ENCODE measurements at regions not wholly inside any gene's neighbourhood (a gene's known extent, or its start where the extent isn't known, plus 50 kb on each side); places are given as distances from the start of the nearest gene placed in this dataset.

- TF ChIP-seq CTCF (IDR thresholded peaks at IDR 0.05; ENCODE audit: poor library complexity, severe bottlenecking) (no peak), EZH2 (IDR thresholded peaks at IDR 0.05; ENCODE audit: borderline replicate concordance, insufficient read depth, low read length, poor library complexity, severe bottlenecking) (no peak), POLR2AphosphoS5 (IDR thresholded peaks at IDR 0.05) (no peak), RAD21 (conservative IDR thresholded peaks at IDR 0.05) (no peak), EP300 (conservative IDR thresholded peaks at IDR 0.05; ENCODE audit: poor library complexity, severe bottlenecking) (no peak), REST (IDR thresholded peaks at IDR 0.05; ENCODE audit: borderline replicate concordance) (no peak), SMC3 (conservative IDR thresholded peaks at IDR 0.05; ENCODE audit: poor library complexity) (no peak), TAF1 (IDR thresholded peaks at IDR 0.05; ENCODE audit: low read depth) (no peak)
Measured at GRCh38 chr10:128316925-128317324, 190.7 kb upstream of the MKI67 start.
